Urothelium cell line (cell line): ENCODE measurements at regions not wholly inside any gene's neighbourhood (a gene's known extent, or its start where the extent isn't known, plus 50 kb on each side); places are given as distances from the start of the nearest gene placed in this dataset.

Experiments used
- DNase-seq: peaks from one replicate; pipeline ENCODE4 v3.0.0; 2011; ENCODE audit warnings: low spot score, mixed read lengths
- FAIRE-seq: peaks from 2 replicates; lab custom pipeline; 2011; peaks lifted over from hg19 to GRCh38; lab: Jason Lieb, UNC

- DNase-seq (no peak), FAIRE-seq (no peak)
These were observed 99.2 kb downstream of the C12orf50 start for GRCh38 chr12:87930033-87930432.

GRCh38 chr12:87929346-87929745 is 99.9 kb downstream of the C12orf50 start:
- no peak for DNase-seq
- FAIRE-seq = no peak

GRCh38 chr12:87928031-87928430 is 101.2 kb downstream of the C12orf50 start:
- FAIRE-seq = no peak
- DNase-seq = no peak

- FAIRE-seq (no peak), DNase-seq (no peak)
These were observed 104.2 kb downstream of the C12orf50 start for GRCh38 chr12:87925021-87925420.

GRCh38 chr12:87924149-87924548 is 105.1 kb downstream of the C12orf50 start:
- FAIRE-seq (no peak), DNase-seq (no peak)

- DNase-seq = no peak
- no peak for FAIRE-seq
These were observed 105.8 kb downstream of the C12orf50 start for GRCh38 chr12:87923361-87923760.

GRCh38 chr12:87922736-87923135 is 106.5 kb downstream of the C12orf50 start:
- no peak for FAIRE-seq
- DNase-seq = no peak

GRCh38 chr12:87921621-87922020 is 107.6 kb downstream of the C12orf50 start:
- FAIRE-seq = no peak

GRCh38 chr12:87920139-87920538 is 109.1 kb downstream of the C12orf50 start:
- FAIRE-seq (no peak), DNase-seq (no peak)

More at GRCh38 chr12:87921621-87922020, 107.6 kb downstream of the C12orf50 start:
- DNase-seq = no peak

- no peak for FAIRE-seq
These were observed 127.7 kb downstream of the C12orf50 start for GRCh38 chr12:87901457-87901856.

GRCh38 chr12:87897662-87898061 is 131.5 kb downstream of the C12orf50 start:
- no peak for FAIRE-seq
- DNase-seq = no peak

More at GRCh38 chr12:87901457-87901856, 127.7 kb downstream of the C12orf50 start:
- no peak for DNase-seq

- DNase-seq (no peak), FAIRE-seq (no peak)
These were observed 145.4 kb downstream of the C12orf50 start for GRCh38 chr12:87883806-87884205.

- no peak for FAIRE-seq
- DNase-seq = no peak
These were observed 150.1 kb downstream of the C12orf50 start for GRCh38 chr12:87879141-87879540.

GRCh38 chr12:87870493-87871460 is 158.4 kb downstream of the C12orf50 start:
- FAIRE-seq = no peak
- DNase-seq = no peak

GRCh38 chr12:87870061-87870460 is 159.1 kb downstream of the C12orf50 start:
- DNase-seq = peak; percentile 5
- FAIRE-seq = no peak

GRCh38 chr12:87866578-87867292 is 162.5 kb downstream of the C12orf50 start:
- DNase-seq = no peak
- FAIRE-seq = no peak

GRCh38 chr12:87861791-87862190 is 167.4 kb downstream of the C12orf50 start:
- FAIRE-seq (no peak), DNase-seq (no peak)

GRCh38 chr12:87853448-87854003 is 175.7 kb downstream of the C12orf50 start:
- FAIRE-seq (no peak), DNase-seq (no peak)

- FAIRE-seq = no peak
These were observed 180.1 kb downstream of the C12orf50 start for GRCh38 chr12:87849074-87849473.

GRCh38 chr12:87848248-87848868 is 180.8 kb downstream of the C12orf50 start:
- FAIRE-seq = no peak
- peak; percentile 15 for DNase-seq

More at GRCh38 chr12:87849074-87849473, 180.1 kb downstream of the C12orf50 start:
- no peak for DNase-seq

- FAIRE-seq = no peak
- no peak for DNase-seq
These were observed 182.1 kb downstream of the C12orf50 start for GRCh38 chr12:87847147-87847546.
